Endothelial cell (in vitro differentiated cells): ENCODE measurements at regions not wholly inside any gene's neighbourhood (a gene's known extent, or its start where the extent isn't known, plus 50 kb on each side); places are given as distances from the start of the nearest gene placed in this dataset.
"Not testable (repeated sequence)": the region's sequence is repeated elsewhere in the genome, so short reads cannot be mapped to it uniquely, and the experiment has no call there.

Experiments
- DNase-seq: peaks from one replicate; pipeline ENCODE4 v3.0.0; 2021; ENCODE audit warnings: low spot score
- H3K27ac Mint-ChIP-seq: one replicate; pipeline ENCODE4 v1.8.0; 2021; ENCODE audit warnings: mixed read lengths, inconsistent platforms; ENCODE audit not compliant: unreplicated experiment
- H3K27me3 Mint-ChIP-seq: one replicate; pipeline ENCODE4 v1.8.0; 2021; ENCODE audit warnings: mild to moderate bottlenecking, moderate library complexity, mixed read lengths, inconsistent platforms; ENCODE audit not compliant: unreplicated experiment
- H3K36me3 Mint-ChIP-seq: one replicate; pipeline ENCODE4 v1.8.0; 2021; ENCODE audit warnings: mild to moderate bottlenecking, low read depth, mixed read lengths, inconsistent platforms; ENCODE audit not compliant: unreplicated experiment
- H3K4me1 Mint-ChIP-seq: one replicate; pipeline ENCODE4 v1.8.0; 2021; ENCODE audit warnings: mild to moderate bottlenecking, mixed read lengths, inconsistent platforms; ENCODE audit not compliant: unreplicated experiment
- H3K4me3 Mint-ChIP-seq: one replicate; pipeline ENCODE4 v1.8.0; 2021; ENCODE audit warnings: mild to moderate bottlenecking, mixed read lengths, inconsistent platforms; ENCODE audit not compliant: unreplicated experiment
- H3K9me3 Mint-ChIP-seq: one replicate; pipeline ENCODE4 v1.8.0; 2021; ENCODE audit warnings: mixed read lengths, inconsistent platforms; ENCODE audit not compliant: unreplicated experiment
- TF ChIP-seq, protein P1 (sequence below): fragments of 200-600 bp; sonication (generic); IDR thresholded peaks from one replicate; pipeline ENCODE4 v1.5.0; 2021; ENCODE audit warnings: antibody characterized with exemption; ENCODE audit not compliant: unreplicated experiment

- H3K4me1 Mint-ChIP-seq, result no peaks in the 10 kb centered on the region
- TF ChIP-seq, protein P1, sequence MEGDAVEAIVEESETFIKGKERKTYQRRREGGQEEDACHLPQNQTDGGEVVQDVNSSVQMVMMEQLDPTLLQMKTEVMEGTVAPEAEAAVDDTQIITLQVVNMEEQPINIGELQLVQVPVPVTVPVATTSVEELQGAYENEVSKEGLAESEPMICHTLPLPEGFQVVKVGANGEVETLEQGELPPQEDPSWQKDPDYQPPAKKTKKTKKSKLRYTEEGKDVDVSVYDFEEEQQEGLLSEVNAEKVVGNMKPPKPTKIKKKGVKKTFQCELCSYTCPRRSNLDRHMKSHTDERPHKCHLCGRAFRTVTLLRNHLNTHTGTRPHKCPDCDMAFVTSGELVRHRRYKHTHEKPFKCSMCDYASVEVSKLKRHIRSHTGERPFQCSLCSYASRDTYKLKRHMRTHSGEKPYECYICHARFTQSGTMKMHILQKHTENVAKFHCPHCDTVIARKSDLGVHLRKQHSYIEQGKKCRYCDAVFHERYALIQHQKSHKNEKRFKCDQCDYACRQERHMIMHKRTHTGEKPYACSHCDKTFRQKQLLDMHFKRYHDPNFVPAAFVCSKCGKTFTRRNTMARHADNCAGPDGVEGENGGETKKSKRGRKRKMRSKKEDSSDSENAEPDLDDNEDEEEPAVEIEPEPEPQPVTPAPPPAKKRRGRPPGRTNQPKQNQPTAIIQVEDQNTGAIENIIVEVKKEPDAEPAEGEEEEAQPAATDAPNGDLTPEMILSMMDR, result no peak
- H3K36me3 Mint-ChIP-seq, result no peaks in the 10 kb centered on the region
- H3K4me3 Mint-ChIP-seq, result no peak overlapping the region
- H3K27ac Mint-ChIP-seq, result no peak overlapping the region
- no peak for DNase-seq
- peaks cover 3% of the 10 kb centered on the region for H3K27me3 Mint-ChIP-seq
- H3K9me3 Mint-ChIP-seq, result no peaks in the 10 kb centered on the region
Observed at GRCh38 chr3:34668915-34669314, 870.5 kb downstream of the PDCD6IP start.

DNA sequence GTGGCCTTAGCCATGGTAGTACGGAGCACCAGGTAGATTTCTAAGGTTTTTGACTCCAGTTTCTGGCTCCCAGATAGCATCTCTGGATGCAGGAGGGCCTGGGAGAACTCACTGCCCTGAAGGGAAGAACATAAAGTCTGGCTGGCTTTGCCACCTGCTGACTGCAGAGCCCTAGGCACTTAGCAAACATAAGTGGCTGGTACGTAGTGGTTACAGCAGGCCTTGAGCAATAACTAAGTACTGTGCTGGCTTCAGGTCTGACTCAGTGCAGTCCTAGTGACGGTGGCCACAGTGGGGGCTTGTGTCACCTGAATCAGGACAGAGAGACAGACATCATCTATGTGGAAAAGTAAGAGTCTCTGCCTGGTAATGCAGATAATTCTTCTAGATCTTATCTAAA lies 871.1 kb downstream of the PDCD6IP start:
- TF ChIP-seq, protein P1, result no peak
- no peak overlapping the region for H3K4me3 Mint-ChIP-seq
- no peak for DNase-seq
- H3K9me3 Mint-ChIP-seq, result no peaks in the 10 kb centered on the region
- H3K27me3 Mint-ChIP-seq, result peaks cover 3% of the 10 kb centered on the region
- H3K27ac Mint-ChIP-seq, result no peak overlapping the region
- no peaks in the 10 kb centered on the region for H3K4me1 Mint-ChIP-seq
- no peaks in the 10 kb centered on the region for H3K36me3 Mint-ChIP-seq

DNA sequence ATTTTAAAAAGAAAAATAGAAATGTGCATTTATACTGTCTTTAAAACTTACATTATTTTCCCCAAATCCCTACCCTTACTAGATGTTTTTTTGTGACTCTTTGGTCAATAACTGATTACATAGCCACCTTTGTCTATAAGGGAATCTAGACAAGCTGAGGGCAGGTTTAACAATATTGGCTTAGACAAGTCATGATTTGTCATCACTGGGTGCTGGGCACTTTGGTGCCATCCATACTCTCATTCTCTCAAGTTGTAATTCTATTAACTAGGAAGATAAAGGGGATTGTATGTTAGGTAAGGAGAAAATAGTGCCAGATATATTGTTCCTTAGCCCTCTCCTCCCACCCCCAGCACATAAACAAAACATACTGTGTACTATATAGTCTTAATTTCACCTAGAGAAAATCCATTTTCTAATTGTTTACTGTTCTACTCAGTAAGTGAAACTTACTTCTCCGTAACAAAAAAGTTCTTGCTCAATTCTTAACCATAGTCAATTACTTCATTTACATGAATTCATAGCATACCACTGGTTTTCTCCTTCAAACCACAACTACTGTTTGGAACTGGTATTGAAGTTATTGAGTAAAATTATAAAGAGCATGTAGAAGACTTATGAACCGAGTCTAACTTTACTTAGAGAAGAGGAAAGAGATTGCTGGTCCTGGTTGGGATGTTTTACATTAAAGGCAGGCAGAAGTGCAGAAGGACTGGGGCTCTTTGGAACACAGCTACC lies 877.1 kb downstream of the PDCD6IP start:
- DNase-seq, result no peak
- Mint-ChIP-seq H3K4me3 (no peak overlapping the region), H3K36me3 (peaks cover 6% of the 10 kb centered on the region), H3K4me1 (no peaks in the 10 kb centered on the region), H3K27me3 (no peaks in the 10 kb centered on the region), H3K27ac (no peak overlapping the region), H3K9me3 (no peaks in the 10 kb centered on the region)
- TF ChIP-seq, protein P1, result no peak

- Mint-ChIP-seq H3K27me3 (peaks cover 4% of the 10 kb centered on the region), H3K4me1 (no peaks in the 10 kb centered on the region), H3K9me3 (no peaks in the 10 kb centered on the region), H3K36me3 (peaks cover 6% of the 10 kb centered on the region), H3K4me3 (no peak overlapping the region), H3K27ac (no peak overlapping the region)
- TF ChIP-seq, protein P1, result no peak
- DNase-seq, result no peak
Observed at GRCh38 chr3:34676436-34676835, 878.0 kb downstream of the PDCD6IP start.

DNA sequence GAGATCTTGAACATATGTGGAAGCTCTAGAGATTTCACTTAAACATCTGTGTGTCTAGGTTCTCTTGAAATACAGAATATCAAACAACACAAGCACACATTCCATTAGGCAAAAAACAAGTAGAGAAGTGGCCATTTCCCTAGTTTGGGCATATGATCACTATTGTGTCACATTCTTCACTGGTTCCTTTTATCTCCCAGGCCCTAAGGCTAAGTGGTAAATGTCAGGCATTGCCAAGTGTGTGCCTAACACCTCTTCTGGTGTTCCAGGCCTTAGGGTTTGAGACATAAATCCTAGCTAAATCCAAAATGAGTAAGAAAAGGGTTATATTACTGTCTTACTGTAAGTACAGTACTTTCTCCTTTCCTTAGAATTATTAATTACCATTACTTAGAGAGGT lies 880.1 kb downstream of the PDCD6IP start:
- Mint-ChIP-seq H3K27ac (no peak overlapping the region), H3K4me1 (no peaks in the 10 kb centered on the region), H3K36me3 (peaks cover 6% of the 10 kb centered on the region), H3K27me3 (peaks cover 6% of the 10 kb centered on the region), H3K4me3 (no peak overlapping the region), H3K9me3 (no peaks in the 10 kb centered on the region)
- no peak for DNase-seq
- TF ChIP-seq, protein P1, result no peak

DNA sequence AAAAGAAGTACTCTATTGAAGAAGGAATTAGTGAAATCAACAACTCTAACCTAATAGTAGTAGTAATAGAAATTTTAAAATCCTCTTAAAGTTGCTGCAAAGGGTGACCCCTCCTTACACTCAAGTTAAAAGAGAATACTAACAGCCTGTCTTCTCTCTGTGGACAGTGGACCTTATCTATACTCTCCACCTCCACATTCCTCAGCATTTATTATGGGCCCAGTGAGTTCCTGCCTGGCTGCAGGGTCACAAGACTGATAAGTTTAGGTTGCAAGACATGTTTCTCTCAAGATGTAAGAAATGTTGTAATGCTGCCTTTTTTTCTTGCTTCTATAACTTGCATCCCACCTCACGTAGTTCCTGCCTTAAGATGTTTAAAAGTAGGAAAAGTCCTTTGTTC lies 880.6 kb downstream of the PDCD6IP start:
- H3K27ac Mint-ChIP-seq, H3K4me3 Mint-ChIP-seq, DNase-seq, H3K27me3 Mint-ChIP-seq, H3K36me3 Mint-ChIP-seq, H3K9me3 Mint-ChIP-seq, H3K4me1 Mint-ChIP-seq: not testable (repeated sequence)
